ENCODE measurements at regions not wholly inside any gene's neighbourhood (a gene's known extent, or its start where the extent isn't known, plus 50 kb on each side); places are given as distances from the start of the nearest gene placed in this dataset.

DNA sequence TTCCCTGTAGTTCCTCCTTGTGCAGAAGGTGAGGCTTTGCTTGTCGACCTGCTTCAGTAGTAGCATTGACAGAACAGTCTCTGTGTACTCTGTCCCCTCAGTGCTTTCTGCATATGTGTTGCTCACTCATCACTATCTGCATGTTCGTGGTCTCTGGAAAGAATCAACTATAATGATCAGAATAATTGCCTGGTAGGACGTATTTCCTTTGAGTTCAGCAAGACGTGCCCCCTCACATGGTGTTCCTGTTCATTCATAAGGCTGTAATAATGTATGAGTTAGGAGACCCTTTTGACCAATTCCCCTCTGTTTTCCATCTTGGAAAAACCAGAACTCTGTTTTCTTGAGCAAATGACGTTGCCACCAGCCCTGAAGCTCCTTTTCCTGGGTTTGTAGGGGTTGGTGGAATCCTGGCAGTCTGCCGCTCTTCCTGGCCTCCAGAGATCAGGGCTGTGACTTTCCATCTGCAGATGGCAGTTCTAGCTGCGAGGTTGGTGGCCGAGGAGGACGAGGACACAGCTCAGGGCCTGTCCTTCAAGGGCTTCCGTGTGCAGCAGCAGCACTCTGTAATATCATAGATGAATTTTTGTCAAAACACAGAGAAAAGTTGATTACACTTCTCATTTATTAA lies 61.9 kb downstream of the EXOSC2 start:
- no peak for DNase-seq

- no peak for DNase-seq
These were observed 62.5 kb downstream of the EXOSC2 start for GRCh38 chr9:130756037-130756436.

GRCh38 chr9:130756455-130757152 lies 63.0 kb downstream of the EXOSC2 start:
- DNase-seq: no peak

DNA sequence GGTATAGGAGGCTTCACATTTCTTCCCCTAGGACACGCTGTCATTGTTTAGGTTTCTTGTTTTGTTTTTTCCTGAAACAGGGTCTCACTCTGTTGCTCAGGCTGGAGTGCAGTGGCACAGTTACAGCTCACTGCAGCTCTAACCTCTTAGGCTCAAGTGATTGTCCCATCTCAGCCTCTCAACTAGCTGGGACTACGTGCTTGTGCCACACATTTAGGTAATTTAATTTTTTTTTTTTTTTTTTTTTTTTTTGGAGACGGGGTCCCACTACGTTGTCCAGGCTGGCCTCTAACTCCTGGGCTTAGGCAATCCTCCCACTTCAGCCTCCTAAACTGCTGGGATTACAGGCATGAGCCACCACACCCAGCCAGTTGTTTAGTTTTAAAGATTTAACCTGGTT lies 66.2 kb downstream of the EXOSC2 start:
- no peak for DNase-seq

DNA sequence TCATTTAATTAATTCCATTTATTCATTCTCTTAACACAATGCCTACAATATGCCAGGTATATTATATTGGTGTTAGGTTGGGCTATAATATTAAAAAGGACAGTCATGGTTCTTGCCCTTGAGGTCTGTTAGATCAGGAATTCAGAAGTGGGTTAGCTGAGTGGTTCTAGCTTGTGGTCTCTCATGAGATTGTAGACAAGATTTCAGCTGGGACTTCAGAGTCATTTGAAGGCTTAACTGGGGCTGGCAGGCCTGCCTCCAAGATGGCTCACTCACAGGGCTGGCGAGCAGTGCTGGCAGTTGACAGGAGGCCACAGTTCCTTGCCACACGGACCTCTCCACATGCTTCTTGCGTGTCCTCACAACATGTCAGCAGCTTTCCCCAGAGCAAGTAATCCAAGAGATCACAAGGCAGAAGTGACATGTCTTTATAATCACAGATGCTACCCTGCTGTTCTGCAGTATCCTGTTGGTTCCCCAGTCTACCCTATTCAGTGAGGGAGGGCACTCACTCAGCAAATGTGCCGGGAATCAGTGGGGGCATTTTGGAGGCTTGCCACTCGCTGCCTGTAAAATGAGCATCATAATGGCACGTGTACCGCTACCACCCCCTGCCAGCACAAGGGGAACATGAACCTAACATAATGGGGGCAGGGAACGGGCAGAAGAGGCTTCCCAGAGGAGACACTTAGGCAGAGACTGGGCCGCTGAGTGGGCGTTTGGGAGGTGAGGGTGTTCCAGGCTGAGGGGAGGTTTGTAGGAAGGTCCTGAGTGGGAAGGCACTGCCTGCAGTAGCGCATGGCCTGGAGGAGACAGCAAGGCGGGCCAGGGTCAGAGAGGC lies 70.0 kb downstream of the EXOSC2 start:
- DNase-seq: no peak

DNA sequence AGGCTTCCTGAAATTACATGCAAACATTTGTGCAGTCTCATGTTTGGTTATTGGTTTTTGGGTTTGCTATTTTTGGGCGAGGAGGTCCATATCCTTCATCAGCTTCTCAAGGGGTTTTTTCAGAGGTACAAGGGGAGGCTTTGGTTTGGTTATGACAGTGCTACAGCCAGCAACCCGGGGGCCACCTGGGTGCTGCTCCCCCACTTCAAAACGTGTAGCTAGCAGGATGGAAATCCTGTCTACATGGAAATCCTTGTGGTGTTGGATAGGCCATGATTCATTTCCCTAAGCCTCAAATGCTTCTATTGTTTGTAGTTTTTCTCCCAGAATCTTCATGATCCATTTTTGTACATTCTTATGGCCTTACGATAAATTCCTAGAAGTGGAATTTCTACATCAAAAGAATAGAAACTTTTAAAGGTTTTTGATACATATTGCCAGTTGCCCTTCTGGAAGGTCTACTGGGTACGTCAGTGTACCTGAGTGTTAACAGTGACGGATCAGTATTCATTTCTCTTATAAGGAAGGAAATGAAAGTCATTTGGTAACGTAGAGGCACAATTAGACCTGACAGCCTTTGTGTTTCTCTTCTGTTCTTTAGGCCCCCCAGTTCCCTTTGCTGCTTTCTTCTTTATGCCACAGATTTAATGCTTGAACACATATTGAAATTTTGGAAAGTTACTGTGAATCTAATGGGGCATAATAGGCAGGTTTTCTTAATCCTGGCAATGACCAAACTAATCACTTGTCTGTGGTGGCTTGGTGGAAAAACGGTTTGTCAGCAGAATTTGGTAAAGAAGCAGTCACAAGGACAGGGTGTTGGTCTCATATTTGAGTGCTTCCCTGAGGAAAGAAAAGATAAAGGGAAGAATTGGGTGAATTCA lies 69.7 kb upstream of the ABL1 start:
- no peak for DNase-seq

- DNase-seq: no peak
These were observed 68.8 kb upstream of the ABL1 start for GRCh38 chr9:130766021-130766926.

DNA sequence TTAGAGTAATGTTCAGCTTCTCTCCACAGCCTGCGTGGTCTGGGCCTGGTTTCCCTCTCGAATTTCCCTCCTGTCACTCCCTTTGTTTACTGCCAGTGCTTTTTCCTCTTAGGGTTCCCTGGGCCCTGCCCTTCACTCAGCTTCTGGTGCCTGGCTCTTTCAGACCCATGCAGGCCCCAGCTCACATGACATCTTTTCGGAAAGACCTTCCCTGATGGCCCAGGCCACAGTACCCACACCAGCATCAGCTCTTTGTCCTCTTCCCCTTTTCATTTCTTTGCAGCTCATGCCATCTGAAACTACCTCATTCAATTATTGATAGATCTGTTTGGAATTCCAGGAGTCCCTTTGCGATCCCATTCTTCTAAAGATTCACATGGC lies 68.1 kb upstream of the ABL1 start:
- no peak for DNase-seq

- DNase-seq: no peak
These were observed 66.8 kb upstream of the ABL1 start for GRCh38 chr9:130768265-130768664.

DNA sequence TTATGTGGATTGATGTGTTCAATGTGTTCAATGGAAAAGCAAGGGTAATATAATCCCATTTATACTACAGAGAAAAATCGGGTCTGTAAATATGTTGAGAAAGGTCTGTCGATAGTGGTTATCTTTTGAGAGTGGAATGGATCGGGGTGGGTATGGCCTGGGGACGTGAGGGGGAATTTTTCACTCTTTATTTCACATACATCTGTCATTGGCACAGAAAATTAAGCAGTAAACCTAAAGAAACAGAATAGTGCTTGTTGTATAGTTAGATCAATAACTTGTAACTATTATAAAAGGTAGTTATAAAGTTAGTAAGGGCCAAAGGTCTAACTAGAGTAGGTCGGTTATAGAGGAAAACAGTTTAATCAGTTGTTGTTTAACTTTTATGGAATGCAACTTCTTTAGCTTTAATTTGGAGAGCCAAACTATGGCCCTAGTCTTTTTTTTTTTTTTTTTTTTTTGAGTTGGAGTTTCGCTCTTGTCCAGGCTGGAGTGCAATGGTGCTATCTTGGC lies 66.1 kb upstream of the ABL1 start:
- no peak for DNase-seq

DNA sequence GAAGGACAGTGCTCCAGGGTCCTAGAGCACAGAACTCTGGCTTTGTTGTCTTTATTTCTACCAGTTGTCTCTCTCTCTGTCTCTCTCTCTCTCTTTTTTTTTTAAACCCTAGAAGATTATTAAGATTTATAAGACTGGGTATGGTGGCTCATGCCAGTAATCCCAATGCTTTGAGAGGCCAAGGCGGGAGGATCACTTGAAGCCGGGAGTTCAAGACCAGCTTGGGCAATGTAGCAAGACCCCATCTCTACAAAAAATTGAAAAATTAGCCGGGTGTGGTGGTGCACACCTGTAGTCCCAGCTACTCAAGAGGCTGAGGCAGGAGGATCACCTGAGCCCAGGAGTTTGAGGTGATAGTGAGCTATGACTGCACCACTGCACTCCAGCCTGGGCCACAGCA lies 65.0 kb upstream of the ABL1 start:
- DNase-seq: no peak

GRCh38 chr9:130770679-130771442 lies 64.2 kb upstream of the ABL1 start:
- peak; percentile 34 for DNase-seq

DNA sequence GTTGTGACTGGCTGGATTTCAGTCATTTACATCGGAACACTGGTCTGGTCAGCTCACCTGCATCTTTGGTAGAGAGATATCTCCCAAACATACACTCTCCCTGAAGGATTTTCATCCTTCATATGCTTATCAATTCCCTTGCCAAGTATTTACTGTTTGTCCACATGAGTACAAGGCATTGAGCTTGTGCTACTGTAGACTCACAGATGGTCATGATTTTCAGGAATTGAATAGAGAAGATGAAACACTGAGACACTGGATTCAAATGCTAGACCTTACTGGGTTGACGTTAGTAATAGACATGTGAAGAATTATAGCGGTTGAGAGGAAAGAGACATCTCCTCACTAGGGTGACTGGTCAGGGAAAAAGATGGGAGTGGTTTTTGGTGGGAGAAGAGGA lies 62.9 kb upstream of the ABL1 start:
- DNase-seq: no peak

DNA sequence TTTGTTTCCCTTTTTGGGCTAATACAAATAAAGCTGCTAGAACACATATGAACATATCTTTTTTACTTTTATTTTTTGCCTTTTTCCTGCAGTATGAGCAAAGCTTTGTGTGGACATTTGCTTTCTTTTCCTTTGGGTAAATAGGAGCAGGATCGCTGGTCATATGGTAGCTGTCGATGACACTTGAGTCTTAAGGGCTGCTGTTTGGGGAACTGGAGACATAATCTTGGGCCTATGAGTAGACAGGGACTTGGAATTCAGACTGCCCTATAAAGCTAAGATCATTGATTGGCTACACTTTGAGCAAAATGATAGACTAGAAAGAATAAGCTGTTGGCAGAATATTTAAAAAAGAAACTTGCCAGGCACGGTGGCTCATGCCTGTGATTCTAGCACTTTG lies 60.9 kb upstream of the ABL1 start:
- DNase-seq: no peak

GRCh38 chr9:130775336-130775991 lies 59.6 kb upstream of the ABL1 start:
- no peak for DNase-seq

DNA sequence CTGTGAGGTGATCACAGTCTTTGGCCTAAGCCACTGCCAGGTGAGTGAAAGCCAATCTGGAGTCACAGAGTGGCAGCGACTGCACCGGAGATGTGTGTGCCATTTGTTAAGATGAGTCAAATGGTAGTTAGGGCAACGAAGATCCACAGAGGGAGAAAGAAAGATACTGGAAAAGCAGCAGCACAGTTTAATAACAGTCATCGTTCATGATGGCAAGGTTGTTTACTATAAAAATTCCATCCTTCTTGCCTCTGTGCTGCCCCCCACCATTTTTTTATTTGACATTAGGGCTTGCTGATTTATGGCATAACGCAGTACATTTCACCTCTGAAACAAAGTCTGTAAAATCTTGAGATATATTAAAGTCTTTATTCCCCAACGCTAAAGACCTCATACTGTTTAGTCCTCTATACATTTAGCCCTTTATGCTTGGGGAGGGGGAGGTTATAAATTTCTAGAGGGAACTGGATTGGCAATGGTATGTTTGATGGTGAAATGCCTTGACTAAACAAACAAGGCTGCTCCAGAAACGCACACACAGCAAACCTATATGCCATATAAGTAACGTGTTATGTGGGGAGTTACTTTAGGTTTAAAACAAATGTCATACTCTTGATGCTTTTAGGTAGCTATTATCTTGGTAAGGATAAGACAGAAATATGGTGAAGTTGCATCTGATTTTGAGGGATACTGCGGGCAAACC lies 55.8 kb upstream of the ABL1 start:
- no peak for DNase-seq

GRCh38 chr9:130780415-130780814 lies 54.6 kb upstream of the ABL1 start:
- DNase-seq: no peak

DNA sequence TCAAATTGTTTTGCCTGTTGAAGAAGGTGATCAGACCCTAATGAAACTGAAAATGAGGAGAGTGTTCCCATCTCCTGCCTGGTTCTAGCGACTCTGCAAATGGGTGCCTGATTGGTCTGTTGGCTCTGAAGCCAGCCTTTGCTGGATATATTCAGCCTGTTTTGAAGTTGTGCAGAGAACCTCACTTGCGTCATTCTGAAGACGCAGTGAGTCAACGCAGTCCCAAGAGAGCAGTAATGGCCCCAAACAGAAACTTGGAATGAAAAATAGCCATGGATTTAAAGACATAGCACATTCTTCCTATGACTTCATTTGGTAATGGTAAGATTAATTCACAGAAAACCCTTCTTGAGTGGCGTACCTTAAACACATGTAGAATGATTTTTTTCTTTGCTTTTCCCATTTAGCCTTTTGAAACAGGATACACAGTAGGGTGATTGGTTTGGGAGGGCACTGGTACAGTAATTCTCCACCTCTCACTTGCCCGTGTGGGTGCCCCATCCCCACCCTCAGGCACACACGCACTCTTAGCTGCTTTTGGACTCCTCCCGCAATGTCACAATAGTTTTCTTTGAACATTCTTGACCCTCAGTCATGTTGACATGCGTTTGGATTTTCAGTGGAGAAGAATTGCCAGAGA lies 54.1 kb upstream of the ABL1 start:
- DNase-seq: no peak

DNA sequence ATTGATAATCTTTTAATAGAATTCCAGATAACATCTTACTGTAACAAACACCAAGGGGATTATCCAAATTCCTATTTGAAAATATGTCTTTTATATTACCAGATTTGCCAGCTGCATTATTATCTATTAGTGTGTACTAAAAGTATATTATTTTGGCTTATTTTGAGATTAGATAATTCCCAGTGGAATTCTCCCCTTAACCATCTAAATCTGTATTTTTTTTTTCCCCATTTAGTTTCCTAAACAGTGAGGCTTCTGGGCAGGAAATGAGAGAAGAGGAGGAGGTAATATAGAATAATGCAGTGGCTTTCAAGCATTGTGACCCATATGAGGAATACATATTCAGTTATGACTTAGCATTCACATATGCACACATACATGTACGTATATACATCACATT lies 53.5 kb upstream of the ABL1 start:
- no peak for DNase-seq
